ENCODE measurements at regions not wholly inside any gene's neighbourhood (a gene's known extent, or its start where the extent isn't known, plus 50 kb on each side); places are given as distances from the start of the nearest gene placed in this dataset.

GRCh38 chr12:115322275-115322674 is 638.3 kb upstream of the TBX3 start:
- H4K8ac ChIP-seq (ENCODE audit: extremely low read depth, insufficient read depth, low read length): no peak overlapping the region
- ChIA-PET CTCF (ENCODE audit: partially characterized antibody) (no interaction called here), POLR2A (ENCODE audit: partially characterized antibody) (no interaction called here)
- H3K4ac ChIP-seq (replicated peaks; ENCODE audit: insufficient read length, low read depth, low read length): no peak overlapping the region
- H3K27me3 ChIP-seq (replicated peaks in 1 of 4; ENCODE audit: control insufficient read depth in 3 of 4, extremely low read depth in 1 of 4, insufficient read depth in 3 of 4, low read length in 3 of 4): peaks cover 0 to 1% (median 0%) of the 10 kb centered on the region in 4 experiments; a peak in 1 of 7 replicates
- no peak overlapping the region for H2AFZ ChIP-seq (ENCODE audit: low read length)
- H3K79me1 ChIP-seq (ENCODE audit: low read depth, low read length): no peaks in the 10 kb centered on the region
- no peaks in the 10 kb centered on the region for H3K9me3 ChIP-seq (ENCODE audit: insufficient read depth in 2 of 2, low read depth in 1 of 2, low read length in 1 of 2)
- no peak overlapping the region for H4K91ac ChIP-seq (replicated peaks; ENCODE audit: insufficient read length, low read length)
- H3K9ac ChIP-seq (replicated peaks in 1 of 4; ENCODE audit: extremely low read depth in 1 of 4, low read depth in 3 of 4, low read length in 3 of 4): no peak overlapping the region
- 83% methylated on average over 4 of the region's 4 CpGs; no CpG with 5 or more reads in 1 of the 2 experiments for WGBS, 2 experiments (ENCODE audit: extremely low coverage in 1 of 2, insufficient coverage in 1 of 2, insufficient read length in 1 of 2, insufficient replicate concordance in 2 of 2, low coverage in 1 of 2, low lambda C conversion rate in 2 of 2, missing lambda C conversion rate in 1 of 2)
- no peak overlapping the region for H3K4me3 ChIP-seq (ENCODE audit: extremely low read depth in 1 of 4, insufficient read depth in 2 of 4, low read depth in 3 of 4, low read length in 4 of 4)
- no peaks in the 10 kb centered on the region for H3K79me2 ChIP-seq (ENCODE audit: control insufficient read depth in 1 of 2, insufficient read depth in 2 of 2, low read length in 2 of 2)
- H2BK12ac ChIP-seq (ENCODE audit: low read depth, low read length): no peak overlapping the region
- H4K5ac ChIP-seq (ENCODE audit: insufficient read length, low read depth, low read length): no peak overlapping the region
- H3K4me2 ChIP-seq (ENCODE audit: insufficient read depth in 1 of 2, low read depth in 2 of 2, low read length in 2 of 2): no peak overlapping the region
- H2BK15ac ChIP-seq (ENCODE audit: low read length): no peak overlapping the region
- H2BK5ac ChIP-seq (ENCODE audit: low read depth, low read length): no peak overlapping the region
- H3K56ac ChIP-seq (replicated peaks; ENCODE audit: insufficient read length, low read depth, low read length): no peak overlapping the region
- no peak overlapping the region for H2AK5ac ChIP-seq (ENCODE audit: low read depth, low read length)
- TF ChIP-seq PHF8 (conservative IDR thresholded peaks at IDR 0.05; ENCODE audit: low read depth, low read length): no peak
- no peak for TF ChIP-seq GABPA (IDR thresholded peaks at IDR 0.05; ENCODE audit: borderline replicate concordance, insufficient read depth, low read length)
- no peak for TF ChIP-seq KDM5A (IDR thresholded peaks at IDR 0.05; ENCODE audit: low read length)
- no peak for DNase-seq (ENCODE audit: low read depth in 1 of 2, low spot score in 2 of 2)
- no peak overlapping the region for H2BK20ac ChIP-seq (ENCODE audit: low read length)
- H3K18ac ChIP-seq (ENCODE audit: extremely low read depth, low read length): no peak overlapping the region
- H4K20me1 ChIP-seq (replicated peaks in 1 of 2; ENCODE audit: control insufficient read depth in 1 of 2, insufficient read depth in 2 of 2, low read length in 2 of 2): no peaks in the 10 kb centered on the region
- H3K27ac ChIP-seq (ENCODE audit: low read depth, low read length): no peak overlapping the region
- no peak overlapping the region for H3K14ac ChIP-seq (ENCODE audit: insufficient read length)
- H3K36me3 ChIP-seq (ENCODE audit: control insufficient read depth in 2 of 4, insufficient read depth in 4 of 4, low read length in 3 of 4): no peaks in the 10 kb centered on the region
- no peaks in the 10 kb centered on the region for H3K4me1 ChIP-seq (replicated peaks in 1 of 4; ENCODE audit: control insufficient read depth in 3 of 4, insufficient read depth in 4 of 4, low read length in 3 of 4)
- no peaks in the 10 kb centered on the region; the same call in 1 of the 2 replicates for H3K23me2 ChIP-seq (ENCODE audit: low read depth, low read length)
- no peak overlapping the region for H2BK120ac ChIP-seq (replicated peaks; ENCODE audit: low read depth, low read length)
- no peak overlapping the region for H3K23ac ChIP-seq (ENCODE audit: insufficient read length)
- no peak for FAIRE-seq

Data from H1 (cell line).